Keratinocyte (primary cell): ENCODE measurements at regions not wholly inside any gene's neighbourhood (a gene's known extent, or its start where the extent isn't known, plus 50 kb on each side); places are given as distances from the start of the nearest gene placed in this dataset.

Experiments
- DNase-seq: peaks from one replicate; pipeline ENCODE4 v3.0.0-alpha.2; 2011; ENCODE audit warnings: low read depth, missing footprints, low spot score
- FAIRE-seq: peaks from 2 replicates; lab custom pipeline; 2011; peaks lifted over from hg19 to GRCh38; lab: Jason Lieb, UNC
- H2AFZ ChIP-seq: 2 replicates; pipeline ENCODE4 v1.6.0; 2012; ENCODE audit warnings: low read length, control low read depth, inconsistent platforms; ENCODE audit not compliant: control insufficient read depth
- H3K27ac ChIP-seq: 2 replicates; pipeline ENCODE4 v1.5.1; 2011; ENCODE audit warnings: low read length; ENCODE audit not compliant: control insufficient read depth, insufficient read depth
- H3K27me3 ChIP-seq: 3 replicates; pipeline ENCODE4 v1.6.0; 2011; ENCODE audit warnings: low read length; ENCODE audit not compliant: control insufficient read depth, insufficient read depth; ENCODE audit errors: extremely low read depth
- H3K36me3 ChIP-seq, 2 experiments: 2 replicates in 1 of 2; 3 replicates in 1 of 2; pipeline ENCODE4 v1.5.1; 2011; ENCODE audit warnings: low read length in 2 of 2, mild to moderate bottlenecking in 1 of 2; ENCODE audit not compliant: control insufficient read depth in 2 of 2, insufficient read depth in 2 of 2; ENCODE audit errors: extremely low read depth in 1 of 2
- H3K4me1 ChIP-seq: 3 replicates; pipeline ENCODE4 v1.5.1; 2011; ENCODE audit warnings: low read length; ENCODE audit not compliant: control insufficient read depth, insufficient read depth; ENCODE audit errors: extremely low read depth
- H3K4me2 ChIP-seq: 3 replicates; pipeline ENCODE4 v1.6.0; 2011; ENCODE audit warnings: low read depth, low read length; ENCODE audit not compliant: control insufficient read depth, insufficient read depth; ENCODE audit errors: extremely low read depth
- H3K4me3 ChIP-seq, 3 experiments: fragments of 200-600 bp in 1 of 3; sonication (generic) in 1 of 3; 2 replicates in 2 of 3; 3 replicates in 1 of 3; pipeline ENCODE4 v1.5.1; 2011 to 2016; ENCODE audit warnings: low read length in 3 of 3, mild to moderate bottlenecking in 3 of 3, control low read depth in 2 of 3, inconsistent platforms in 1 of 3, low read depth in 1 of 3, mixed read lengths in 1 of 3, mixed run types in 1 of 3, moderate library complexity in 1 of 3; ENCODE audit not compliant: control insufficient read depth in 2 of 3, insufficient read depth in 2 of 3; ENCODE audit errors: extremely low read depth in 1 of 3
- H3K79me2 ChIP-seq: 2 replicates; pipeline ENCODE4 v1.6.0; 2012; ENCODE audit warnings: low read length; ENCODE audit not compliant: control insufficient read depth, insufficient read depth
- H3K9ac ChIP-seq: 3 replicates; pipeline ENCODE4 v1.6.0; 2011; ENCODE audit warnings: low read length; ENCODE audit not compliant: control insufficient read depth, insufficient read depth; ENCODE audit errors: extremely low read depth
- H3K9me1 ChIP-seq: 3 replicates; pipeline ENCODE4 v1.6.0; 2011; ENCODE audit warnings: low read length; ENCODE audit not compliant: control insufficient read depth, insufficient read depth; ENCODE audit errors: extremely low read depth
- H3K9me3 ChIP-seq: 2 replicates; pipeline ENCODE4 v1.5.1; 2012; ENCODE audit warnings: low read depth, low read length; ENCODE audit not compliant: control insufficient read depth
- H4K20me1 ChIP-seq: 3 replicates; pipeline ENCODE4 v1.6.0; 2011; ENCODE audit warnings: low read length; ENCODE audit not compliant: control insufficient read depth, insufficient read depth; ENCODE audit errors: extremely low read depth
- EZH2 ChIP-seq: IDR thresholded peaks from one replicate; pipeline ENCODE4 v1.6.1; 2012; ENCODE audit warnings: inconsistent platforms, mild to moderate bottlenecking, low read length, moderate library complexity
- dilution Hi-C: fragments of 300-500 bp; cut with MboI; formaldehyde crosslinking; loops from one replicate; pipeline ENCODE4 v1.7.0; 2020; ENCODE audit warnings: low sequenced_read_pairs; ENCODE audit not compliant: extremely low pct_ligation_motif_present
- TF ChIP-seq, protein P1 (sequence below), 3 experiments: IDR thresholded peaks in 1 of 3; conservative IDR thresholded peaks in 1 of 3; optimal IDR thresholded peaks in 1 of 3; 2 replicates in 2 of 3; 3 replicates in 1 of 3; pipeline versions ENCODE3 to v1.5.1; 2011; ENCODE audit warnings: low read length in 3 of 3, mild to moderate bottlenecking in 3 of 3, moderate library complexity in 2 of 3, control low read depth in 1 of 3, inconsistent platforms in 1 of 3; ENCODE audit not compliant: insufficient read depth in 2 of 3; ENCODE audit errors: extremely low read depth in 1 of 3

DNA sequence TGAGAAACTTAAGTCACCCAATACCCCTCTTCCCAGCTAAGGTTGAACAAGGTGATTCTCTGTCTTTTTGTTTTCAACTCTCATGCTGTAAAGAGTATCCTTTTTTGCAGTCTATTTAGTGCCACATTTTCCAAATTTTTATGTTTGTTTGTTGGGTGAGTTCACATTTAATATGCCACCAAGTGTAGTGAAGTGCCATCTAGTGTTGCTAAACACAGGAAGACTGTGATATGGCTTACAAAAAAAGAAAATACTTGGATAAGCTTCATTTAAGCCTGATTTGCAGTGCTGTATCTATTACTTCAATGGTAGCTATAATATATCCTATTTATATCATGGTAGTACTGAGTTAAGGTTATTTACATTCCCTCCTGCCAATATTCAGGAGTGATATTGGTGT, 319.2 kb upstream of the CHORDC1 start:
- Histone ChIP-seq H3K27me3 (no peaks in the 10 kb centered on the region), H3K9ac (no peak overlapping the region), H4K20me1 (no peaks in the 10 kb centered on the region), H3K4me2 (no peak overlapping the region), H3K4me1 (no peaks in the 10 kb centered on the region), H3K36me3 (no peaks in the 10 kb centered on the region), H2AFZ (no peak overlapping the region), H3K9me1 (no peaks in the 10 kb centered on the region), H3K4me3 (no peak overlapping the region), H3K27ac (no peak overlapping the region), H3K79me2 (no peaks in the 10 kb centered on the region), H3K9me3 (no peaks in the 10 kb centered on the region)
- DNase-seq: no peak
- FAIRE-seq: no peak
- dilution Hi-C loops: no loop called here
- TF ChIP-seq, protein P1, sequence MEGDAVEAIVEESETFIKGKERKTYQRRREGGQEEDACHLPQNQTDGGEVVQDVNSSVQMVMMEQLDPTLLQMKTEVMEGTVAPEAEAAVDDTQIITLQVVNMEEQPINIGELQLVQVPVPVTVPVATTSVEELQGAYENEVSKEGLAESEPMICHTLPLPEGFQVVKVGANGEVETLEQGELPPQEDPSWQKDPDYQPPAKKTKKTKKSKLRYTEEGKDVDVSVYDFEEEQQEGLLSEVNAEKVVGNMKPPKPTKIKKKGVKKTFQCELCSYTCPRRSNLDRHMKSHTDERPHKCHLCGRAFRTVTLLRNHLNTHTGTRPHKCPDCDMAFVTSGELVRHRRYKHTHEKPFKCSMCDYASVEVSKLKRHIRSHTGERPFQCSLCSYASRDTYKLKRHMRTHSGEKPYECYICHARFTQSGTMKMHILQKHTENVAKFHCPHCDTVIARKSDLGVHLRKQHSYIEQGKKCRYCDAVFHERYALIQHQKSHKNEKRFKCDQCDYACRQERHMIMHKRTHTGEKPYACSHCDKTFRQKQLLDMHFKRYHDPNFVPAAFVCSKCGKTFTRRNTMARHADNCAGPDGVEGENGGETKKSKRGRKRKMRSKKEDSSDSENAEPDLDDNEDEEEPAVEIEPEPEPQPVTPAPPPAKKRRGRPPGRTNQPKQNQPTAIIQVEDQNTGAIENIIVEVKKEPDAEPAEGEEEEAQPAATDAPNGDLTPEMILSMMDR (optimal IDR thresholded peaks at IDR 0.05 in 1 of 3, IDR thresholded peaks at IDR 0.05 in 1 of 3, conservative IDR thresholded peaks at IDR 0.05 in 1 of 3; ENCODE audit: extremely low read depth in 1 of 3, insufficient read depth in 2 of 3, low read length in 3 of 3): no peak
- no peak for TF ChIP-seq EZH2

DNA sequence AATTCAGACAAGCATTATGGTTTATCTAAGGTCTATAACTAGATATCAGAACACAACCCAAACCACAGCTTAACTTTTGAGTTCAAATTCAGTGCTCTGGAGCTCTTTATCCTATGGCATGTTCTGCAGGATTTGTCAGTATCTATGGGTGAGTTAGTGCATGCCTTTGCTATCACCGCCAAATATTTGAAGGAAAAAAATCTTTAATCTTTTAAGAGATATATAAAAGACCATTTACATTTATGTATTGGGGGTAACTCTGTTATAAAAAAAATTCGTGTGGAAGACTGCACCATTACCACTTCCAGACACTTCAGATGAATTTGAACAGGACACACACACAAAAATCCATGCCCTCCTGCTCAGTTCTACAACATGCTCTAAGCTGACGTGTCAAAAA, 313.5 kb upstream of the CHORDC1 start:
- H3K27me3 ChIP-seq: no peaks in the 10 kb centered on the region
- no peaks in the 10 kb centered on the region for H3K36me3 ChIP-seq
- H4K20me1 ChIP-seq: no peaks in the 10 kb centered on the region
- H3K79me2 ChIP-seq: no peaks in the 10 kb centered on the region
- no peaks in the 10 kb centered on the region for H3K9me1 ChIP-seq
- TF ChIP-seq EZH2: no peak
- TF ChIP-seq, protein P1 (optimal IDR thresholded peaks at IDR 0.05 in 1 of 3, IDR thresholded peaks at IDR 0.05 in 1 of 3, conservative IDR thresholded peaks at IDR 0.05 in 1 of 3; ENCODE audit: extremely low read depth in 1 of 3, insufficient read depth in 2 of 3, low read length in 3 of 3): no peak
- no peak overlapping the region for H3K27ac ChIP-seq
- H3K4me2 ChIP-seq: no peak overlapping the region
- H3K9me3 ChIP-seq: no peaks in the 10 kb centered on the region
- H2AFZ ChIP-seq: no peak overlapping the region
- dilution Hi-C loops: no loop called here
- no peak overlapping the region for H3K9ac ChIP-seq
- H3K4me1 ChIP-seq: no peaks in the 10 kb centered on the region
- DNase-seq: no peak
- no peak for FAIRE-seq
- no peak overlapping the region for H3K4me3 ChIP-seq
